Dedifferentiated amniotic fluid mesenchymal stem cell (primary cell): ENCODE measurements at regions not wholly inside any gene's neighbourhood (a gene's known extent, or its start where the extent isn't known, plus 50 kb on each side); places are given as distances from the start of the nearest gene placed in this dataset.

Experiments used
- DNase-seq: peaks from one replicate; pipeline ENCODE4 v3.0.0-alpha.2; 2016; ENCODE audit errors: extremely low spot score

DNA sequence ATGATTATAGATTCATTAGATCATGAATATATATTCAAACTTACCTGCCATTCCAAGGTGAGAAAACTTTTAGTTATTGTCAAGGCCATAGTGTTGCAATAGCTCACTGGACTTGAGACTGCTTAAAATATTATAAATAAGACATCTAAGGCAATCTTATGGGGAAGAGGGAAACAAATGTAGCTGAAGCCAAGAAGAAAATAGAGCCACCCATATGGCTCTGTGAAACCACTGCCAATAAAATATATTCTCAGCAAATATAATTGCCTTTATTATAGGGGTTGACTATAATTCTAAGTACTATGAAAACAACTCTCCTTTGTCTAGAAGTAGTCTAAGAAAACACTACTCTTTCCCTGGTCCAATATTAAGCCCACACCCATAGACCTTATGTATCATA is 938.5 kb downstream of the FSTL5 start:
- no peak for DNase-seq

DNA sequence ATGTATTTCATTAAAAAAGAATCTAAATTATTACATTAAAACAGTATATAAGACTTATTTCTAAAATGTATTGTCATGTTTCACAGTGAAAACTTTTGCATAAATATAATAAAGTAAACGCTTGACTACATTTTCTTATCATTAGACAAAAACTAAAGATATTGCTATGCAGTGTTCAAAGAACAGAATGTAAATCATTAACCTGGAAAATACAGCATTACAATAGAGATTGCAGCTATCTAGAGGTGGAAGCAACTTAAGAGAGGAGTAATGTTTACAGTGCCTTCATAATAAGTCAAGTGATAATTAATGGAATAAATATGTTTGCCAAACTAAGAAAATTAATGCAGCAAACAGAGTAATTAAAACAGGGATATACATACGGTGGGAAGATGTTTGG is 940.9 kb downstream of the FSTL5 start:
- no peak for DNase-seq

GRCh38 chr4:161208564-161208963 is 955.2 kb downstream of the FSTL5 start:
- no peak for DNase-seq

DNA sequence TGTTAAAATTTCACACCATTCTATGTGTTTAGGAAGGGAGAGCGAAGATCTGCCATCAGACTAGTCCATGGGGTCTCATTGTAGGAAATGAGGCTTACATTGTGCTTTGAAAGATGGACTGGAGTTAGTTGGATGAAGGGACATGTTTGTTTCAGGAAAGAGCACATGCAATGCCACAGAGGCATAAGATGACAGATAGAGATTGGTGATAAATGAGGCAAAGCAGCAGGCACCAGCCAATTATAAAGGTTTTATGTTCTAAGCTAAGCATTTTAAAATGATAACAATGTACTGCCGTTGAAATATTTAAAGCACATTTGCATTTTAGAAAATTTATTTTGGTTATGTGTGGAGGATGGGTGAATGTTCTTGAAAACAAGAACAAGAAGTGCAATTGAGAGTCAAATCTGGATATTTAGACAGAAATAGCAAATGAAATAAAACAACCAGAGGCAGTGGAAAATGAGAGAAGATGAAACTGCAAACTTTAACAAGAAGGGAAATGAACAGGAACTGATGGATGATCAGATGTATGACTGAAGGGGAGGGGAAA is 957.2 kb downstream of the FSTL5 start:
- no peak for DNase-seq

GRCh38 chr4:161203865-161204264 is 959.9 kb downstream of the FSTL5 start:
- no peak for DNase-seq

DNA sequence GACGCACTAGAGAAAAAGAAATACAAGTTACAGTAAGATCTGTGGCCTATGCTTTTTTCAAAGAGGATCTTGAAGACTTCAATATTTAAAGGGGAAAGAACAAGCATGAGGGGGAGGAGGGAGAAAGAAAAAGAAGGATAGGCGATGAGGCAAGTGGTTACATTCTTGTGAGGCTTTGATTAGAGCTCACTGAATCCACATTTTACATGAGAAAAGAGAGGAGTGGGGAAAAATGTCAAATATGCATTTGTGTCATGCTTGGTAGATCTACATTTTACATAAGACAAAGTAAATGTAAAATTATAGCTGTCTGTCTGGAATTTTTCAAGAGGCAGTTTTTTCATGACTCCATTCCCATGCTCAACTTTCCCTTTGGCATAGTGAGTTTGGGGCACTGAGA is 965.9 kb downstream of the FSTL5 start:
- DNase-seq = no peak

- no peak for DNase-seq
Observed at GRCh38 chr4:161197474-161197873, 966.3 kb downstream of the FSTL5 start.

GRCh38 chr4:161189286-161190134 is 974.3 kb downstream of the FSTL5 start:
- no peak for DNase-seq

DNA sequence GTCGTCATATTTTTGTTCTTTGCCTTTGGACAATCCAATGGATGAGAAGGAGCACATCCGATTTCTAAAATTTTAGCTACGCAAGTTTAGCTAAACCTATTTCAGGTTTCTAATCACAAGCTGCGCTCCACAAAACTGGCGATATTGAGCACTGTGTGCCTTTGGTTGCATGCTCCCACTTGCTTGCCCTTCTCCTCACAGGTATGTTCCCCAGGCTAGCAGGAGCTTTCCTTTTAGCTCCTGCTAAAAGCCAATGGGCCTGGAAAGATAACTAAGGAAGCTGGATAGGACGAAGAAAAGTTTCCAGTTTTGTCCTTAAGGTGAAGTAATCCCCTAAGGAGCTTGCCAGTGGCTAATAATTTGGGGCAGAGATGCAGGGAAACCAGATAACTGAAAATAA is 975.2 kb downstream of the FSTL5 start:
- no peak for DNase-seq

DNA sequence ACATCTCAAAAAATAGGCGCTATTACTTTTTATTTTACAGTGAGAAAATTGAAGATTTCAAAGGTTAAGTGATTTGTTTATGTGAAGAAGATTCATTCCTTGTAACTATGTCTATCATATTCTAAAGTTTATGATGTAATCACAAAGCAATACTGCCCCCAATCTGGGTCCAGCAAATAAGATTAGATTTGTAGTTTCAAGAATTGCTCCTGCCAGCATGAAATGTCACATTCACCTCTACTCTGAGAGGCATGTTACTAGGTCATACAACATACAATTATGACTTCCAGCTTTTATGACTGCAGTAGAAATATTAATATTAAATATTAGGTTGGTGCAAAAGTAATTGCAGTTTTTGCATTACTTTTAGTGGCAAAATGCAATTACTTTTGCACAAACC is 976.2 kb downstream of the FSTL5 start:
- DNase-seq = no peak

DNA sequence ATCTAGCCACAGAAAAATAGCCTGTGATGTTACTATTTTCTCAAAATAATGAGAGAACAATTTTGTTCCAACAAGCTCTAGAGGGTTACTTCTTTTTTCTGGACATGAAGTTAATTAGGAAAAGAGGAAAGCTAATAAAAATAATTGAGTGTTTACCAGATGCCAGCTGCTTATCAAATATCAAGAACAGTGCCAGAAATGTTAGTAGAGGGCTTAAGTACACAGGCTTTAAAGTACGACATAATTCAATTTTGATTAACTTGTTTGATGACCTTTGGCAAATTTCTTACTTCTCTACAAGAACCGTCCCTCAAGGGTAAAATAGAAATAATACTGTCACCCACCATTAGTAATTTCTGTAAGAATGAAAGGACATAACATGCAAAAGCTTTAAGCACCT is 977.0 kb downstream of the FSTL5 start:
- DNase-seq = no peak

- no peak for DNase-seq
Observed at GRCh38 chr4:161186012-161186411, 977.8 kb downstream of the FSTL5 start.

DNA sequence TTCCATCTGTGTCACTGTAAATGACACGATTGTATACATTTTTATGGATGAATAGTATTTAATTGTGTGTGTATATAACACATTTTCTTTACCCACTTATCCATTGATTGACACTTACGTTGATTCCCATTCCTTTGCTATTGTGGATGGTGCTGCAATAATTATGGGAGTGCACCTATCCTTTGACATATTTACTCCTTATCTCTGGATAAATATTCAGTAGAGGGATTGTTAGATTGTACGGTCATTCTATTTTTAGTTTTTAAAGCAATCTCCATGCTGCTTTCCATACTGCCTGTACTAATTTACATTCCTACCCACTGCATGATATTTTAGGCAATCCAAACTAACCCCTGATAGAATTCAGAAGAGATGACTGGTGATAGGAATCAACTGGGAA is 980.1 kb downstream of the FSTL5 start:
- no peak for DNase-seq

DNA sequence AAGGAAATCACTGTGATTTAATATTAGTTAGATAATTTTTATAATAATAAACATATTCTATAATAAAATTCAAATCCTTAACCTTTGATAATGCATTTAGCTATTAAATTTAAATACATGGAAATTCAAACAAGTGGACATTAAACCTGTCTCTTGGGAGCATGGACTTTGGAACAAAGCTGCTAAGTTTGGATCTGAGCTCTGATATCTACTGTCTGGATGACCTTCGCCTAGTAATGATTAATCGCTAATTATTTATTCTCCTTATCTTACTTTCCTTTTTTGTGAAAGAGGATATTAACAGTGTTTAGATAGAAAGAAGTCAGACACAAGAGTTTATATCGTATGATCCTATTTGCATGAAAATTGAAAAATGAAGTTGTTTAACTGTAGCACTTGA is 980.9 kb downstream of the FSTL5 start:
- DNase-seq = no peak

- no peak for DNase-seq
Observed at GRCh38 chr4:161178310-161178709, 985.5 kb downstream of the FSTL5 start.

DNA sequence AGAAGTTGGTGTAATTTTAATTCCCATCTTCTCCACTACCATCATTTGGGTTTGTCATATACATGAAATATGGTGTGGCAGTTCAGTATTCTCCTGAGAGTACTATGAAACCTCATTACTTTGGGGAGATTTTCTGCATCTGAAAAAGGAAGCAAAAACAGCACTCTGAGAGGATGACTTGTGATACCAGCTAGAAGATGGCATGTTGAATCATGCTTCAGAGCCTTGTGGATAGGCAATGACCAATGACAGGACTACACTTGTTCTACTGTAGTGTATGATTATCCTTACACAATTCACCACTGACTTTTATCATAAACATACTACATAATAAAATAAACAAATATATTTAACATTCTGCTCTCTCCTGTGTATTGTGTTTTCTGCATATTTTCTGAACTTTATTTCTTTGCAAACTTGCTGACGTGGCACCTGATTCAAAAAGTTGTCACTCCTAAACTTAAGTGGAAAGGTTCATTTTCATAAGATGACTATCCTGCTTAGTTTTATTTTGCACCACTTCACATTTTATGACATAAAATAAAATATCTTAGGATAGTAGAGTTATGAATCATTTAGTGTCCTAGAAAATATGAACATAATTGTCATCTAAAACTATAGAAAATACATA is 991.3 kb downstream of the FSTL5 start:
- no peak for DNase-seq

GRCh38 chr4:161167539-161167938 is 996.3 kb downstream of the FSTL5 start:
- DNase-seq = no peak

- DNase-seq = no peak
Observed at GRCh38 chr4:161160718-161161117, 1003.1 kb downstream of the FSTL5 start.

DNA sequence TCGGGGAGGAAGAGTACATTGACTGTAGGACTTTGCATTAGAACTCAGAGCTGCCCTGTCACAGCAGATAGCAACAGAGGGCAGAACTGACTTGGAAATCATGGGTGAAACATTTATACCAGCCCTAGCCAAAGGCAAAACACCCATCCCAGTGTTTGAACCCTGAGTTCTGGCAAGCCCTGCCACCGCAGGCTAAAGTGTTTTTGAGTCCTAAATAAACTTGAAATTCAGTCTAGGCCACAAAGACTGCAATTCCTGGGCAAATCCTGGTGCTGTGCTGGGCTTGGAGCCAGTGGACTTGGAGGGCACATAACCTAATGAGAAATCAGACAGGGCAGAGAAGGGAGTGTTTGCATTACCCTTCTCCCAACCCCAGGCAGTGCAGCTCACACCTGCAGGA is 1015.7 kb downstream of the FSTL5 start:
- no peak for DNase-seq

GRCh38 chr4:161143375-161143774 is 1020.4 kb downstream of the FSTL5 start:
- DNase-seq = no peak

- no peak for DNase-seq
Observed at GRCh38 chr4:161134795-161135194, 1029.0 kb downstream of the FSTL5 start.

- no peak for DNase-seq
Observed at GRCh38 chr4:161133586-161134276, 1030.1 kb downstream of the FSTL5 start.
